ENCODE measurements at regions not wholly inside any gene's neighbourhood (a gene's known extent, or its start where the extent isn't known, plus 50 kb on each side); places are given as distances from the start of the nearest gene placed in this dataset.

GRCh38 chr1:220347654-220348175 is 75.5 kb upstream of the RAB3GAP2 start:
- Histone ChIP-seq H3K36me3 (no peaks in the 10 kb centered on the region), H3K27me3 (no peaks in the 10 kb centered on the region), H3K27ac (no peak overlapping the region), H3K4me3 (no peak overlapping the region), H3K4me1 (no peaks in the 10 kb centered on the region), H3K9me3 (no peaks in the 10 kb centered on the region)
- DNase-seq (ENCODE audit: low spot score in 2 of 2): no peak
- TF ChIP-seq POLR2AphosphoS5 (IDR thresholded peaks at IDR 0.05): no peak
- TF ChIP-seq CTCF (IDR thresholded peaks at IDR 0.05): no peak
- TF ChIP-seq POLR2A (IDR thresholded peaks at IDR 0.05): no peak
- intact Hi-C loops (cut with DNase I; ENCODE audit: low total_unique reads): no loop called here

- intact Hi-C loops (cut with DNase I; ENCODE audit: low total_unique reads): no loop called here
- Histone ChIP-seq H3K27me3 (no peaks in the 10 kb centered on the region), H3K27ac (no peak overlapping the region), H3K36me3 (no peaks in the 10 kb centered on the region), H3K4me3 (no peak overlapping the region), H3K4me1 (no peaks in the 10 kb centered on the region), H3K9me3 (no peaks in the 10 kb centered on the region)
- DNase-seq (ENCODE audit: low spot score in 2 of 2): no peak
- TF ChIP-seq POLR2AphosphoS5 (IDR thresholded peaks at IDR 0.05) (no peak), CTCF (IDR thresholded peaks at IDR 0.05) (no peak), POLR2A (IDR thresholded peaks at IDR 0.05) (no peak)
These were observed 72.5 kb upstream of the RAB3GAP2 start for GRCh38 chr1:220344745-220345144.

DNA sequence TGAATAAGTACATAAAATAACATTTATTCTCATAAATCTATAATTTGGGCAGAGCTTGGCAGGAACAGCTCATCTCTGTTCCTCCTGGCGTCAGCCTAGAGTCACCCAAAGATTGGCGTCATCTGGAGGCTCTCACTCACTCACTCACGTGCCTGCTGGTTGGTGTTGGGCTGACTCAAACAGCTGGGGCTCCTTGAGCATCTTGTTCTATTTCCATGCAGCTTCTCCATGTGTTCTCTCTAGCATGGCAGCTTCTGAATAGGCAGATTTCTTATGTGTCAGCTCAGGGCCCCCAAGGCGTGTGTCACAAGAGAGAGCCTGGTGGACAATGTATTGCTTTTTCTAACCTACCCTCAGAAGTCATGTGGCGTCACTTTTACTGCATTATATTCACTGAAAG is 70.6 kb upstream of the RAB3GAP2 start:
- H3K36me3 ChIP-seq: no peaks in the 10 kb centered on the region
- DNase-seq (ENCODE audit: low spot score in 2 of 2): no peak
- intact Hi-C loops (cut with DNase I; ENCODE audit: low total_unique reads): no loop called here
- H3K9me3 ChIP-seq: no peaks in the 10 kb centered on the region
- no peaks in the 10 kb centered on the region for H3K4me1 ChIP-seq
- no peak for TF ChIP-seq POLR2AphosphoS5 (IDR thresholded peaks at IDR 0.05)
- no peak for TF ChIP-seq CTCF (IDR thresholded peaks at IDR 0.05)
- TF ChIP-seq POLR2A (IDR thresholded peaks at IDR 0.05): no peak
- H3K27me3 ChIP-seq: no peaks in the 10 kb centered on the region
- no peak overlapping the region for H3K27ac ChIP-seq
- H3K4me3 ChIP-seq: no peak overlapping the region

DNA sequence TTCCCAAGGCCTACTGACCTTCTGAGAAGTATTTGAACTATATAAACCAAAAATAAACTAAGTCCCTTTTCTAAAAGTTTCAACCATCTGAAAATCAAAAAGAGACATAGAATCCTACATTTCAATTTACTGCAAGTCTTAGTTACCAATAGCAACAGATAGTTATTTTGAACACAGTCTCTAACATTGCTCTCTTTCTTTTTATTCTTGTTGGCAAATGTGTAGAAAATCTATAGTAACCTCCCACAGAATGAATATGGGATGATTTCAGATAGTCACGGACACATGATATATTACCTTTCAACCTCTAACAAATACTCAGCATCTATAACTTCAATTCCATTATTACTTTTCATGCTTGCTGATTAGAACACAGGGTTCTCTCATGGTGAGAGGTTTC is 68.9 kb upstream of the RAB3GAP2 start:
- TF ChIP-seq POLR2A (IDR thresholded peaks at IDR 0.05): no peak
- TF ChIP-seq POLR2AphosphoS5 (IDR thresholded peaks at IDR 0.05): no peak
- TF ChIP-seq CTCF (IDR thresholded peaks at IDR 0.05): no peak
- intact Hi-C loops (cut with DNase I; ENCODE audit: low total_unique reads): no loop called here
- Histone ChIP-seq H3K4me1 (no peaks in the 10 kb centered on the region), H3K9me3 (no peaks in the 10 kb centered on the region), H3K36me3 (no peaks in the 10 kb centered on the region), H3K27ac (no peak overlapping the region), H3K27me3 (no peaks in the 10 kb centered on the region), H3K4me3 (no peak overlapping the region)
- DNase-seq (ENCODE audit: low spot score in 2 of 2): no peak

- Histone ChIP-seq H3K27me3 (no peaks in the 10 kb centered on the region), H3K27ac (no peak overlapping the region), H3K4me1 (no peaks in the 10 kb centered on the region), H3K36me3 (no peaks in the 10 kb centered on the region), H3K9me3 (no peaks in the 10 kb centered on the region), H3K4me3 (no peak overlapping the region)
- intact Hi-C loops (cut with DNase I; ENCODE audit: low total_unique reads): no loop called here
- TF ChIP-seq POLR2A (IDR thresholded peaks at IDR 0.05): no peak
- no peak for TF ChIP-seq CTCF (IDR thresholded peaks at IDR 0.05)
- no peak for DNase-seq (ENCODE audit: low spot score in 2 of 2)
These were observed 67.3 kb upstream of the RAB3GAP2 start for GRCh38 chr1:220339581-220339980.
